GM23338 (cell line): ENCODE measurements at regions not wholly inside any gene's neighbourhood (a gene's known extent, or its start where the extent isn't known, plus 50 kb on each side); places are given as distances from the start of the nearest gene placed in this dataset.
A peak's percentile ranks its signal among the peaks of the same experiment; 100 is the strongest.

Experiments used
- ATAC-seq: fragments of 200-7000 bp; cut with Tn5 transposase; 3 replicates; pipeline ENCODE4 v1.9.1; 2020
- DNase-seq: peaks from one replicate; pipeline ENCODE4 v3.0.0-alpha.2; 2015; ENCODE audit warnings: low spot score
- H2AFZ ChIP-seq: fragments of 200-600 bp; sonication (generic); 2 replicates; pipeline ENCODE4 v1.8.0; 2016; ENCODE audit warnings: antibody characterized with exemption, mild to moderate bottlenecking, moderate library complexity
- H3F3A ChIP-seq: fragments of 200-600 bp; sonication (generic); replicated peaks from 2 replicates; pipeline ENCODE4 v1.8.0; 2017; ENCODE audit warnings: antibody characterized with exemption, mixed run types, low read depth
- H3K27ac ChIP-seq: fragments of 200-600 bp; sonication (generic); 2 replicates; pipeline ENCODE4 v1.6.1; 2016; ENCODE audit warnings: low read depth
- H3K27me3 ChIP-seq: fragments of 200-600 bp; sonication (generic); 2 replicates; pipeline ENCODE4 v1.8.0; 2016; ENCODE audit warnings: mild to moderate bottlenecking, mixed run types, moderate library complexity; ENCODE audit not compliant: insufficient read depth
- H3K36me3 ChIP-seq: fragments of 200-600 bp; sonication (generic); 2 replicates; pipeline ENCODE4 v1.8.0; 2016; ENCODE audit warnings: mild to moderate bottlenecking; ENCODE audit not compliant: insufficient read depth
- H3K4me1 ChIP-seq: fragments of 200-600 bp; sonication (generic); 2 replicates; pipeline ENCODE4 v1.8.0; 2016; ENCODE audit warnings: mild to moderate bottlenecking, moderate library complexity; ENCODE audit not compliant: insufficient read depth
- H3K4me2 ChIP-seq: fragments of 200-600 bp; sonication (generic); 2 replicates; pipeline ENCODE4 v1.7.1; 2017; ENCODE audit warnings: mixed run types
- H3K4me3 ChIP-seq: fragments of 200-600 bp; sonication (generic); 2 replicates; pipeline ENCODE4 v1.6.1; 2016; ENCODE audit warnings: mixed run types
- H3K79me2 ChIP-seq: fragments of 200-600 bp; sonication (generic); replicated peaks from 2 replicates; pipeline ENCODE4 v1.8.0; 2017; ENCODE audit warnings: mild to moderate bottlenecking; ENCODE audit not compliant: insufficient read depth
- H3K9me2 ChIP-seq: fragments of 200-600 bp; sonication (generic); 2 replicates; pipeline ENCODE4 v1.8.0; 2017; ENCODE audit not compliant: insufficient read depth
- H4K20me1 ChIP-seq: fragments of 200-600 bp; sonication (generic); replicated peaks from 2 replicates; pipeline ENCODE4 v1.8.0; 2017; ENCODE audit warnings: mild to moderate bottlenecking; ENCODE audit not compliant: insufficient read depth
- H3K27ac Mint-ChIP-seq: 2 replicates; pipeline ENCODE4 v1.8.0; 2020; ENCODE audit warnings: inconsistent platforms, mild to moderate bottlenecking, moderate library complexity, mixed read lengths
- H3K27me3 Mint-ChIP-seq: 3 replicates; pipeline ENCODE4 v1.8.0; 2022; ENCODE audit warnings: low read depth, mild to moderate bottlenecking, moderate library complexity, mixed read lengths, inconsistent platforms; ENCODE audit not compliant: insufficient read depth, poor library complexity
- H3K36me3 Mint-ChIP-seq: 3 replicates; pipeline ENCODE4 v1.8.0; 2021; ENCODE audit warnings: low read depth, mild to moderate bottlenecking, inconsistent platforms, moderate library complexity, mixed read lengths
- H3K4me1 Mint-ChIP-seq: 3 replicates; pipeline ENCODE4 v1.8.0; 2020; ENCODE audit warnings: mild to moderate bottlenecking, inconsistent platforms, mixed read lengths
- H3K4me3 Mint-ChIP-seq: 3 replicates; pipeline ENCODE4 v1.8.0; 2021; ENCODE audit warnings: moderate library complexity, mild to moderate bottlenecking, inconsistent platforms, mixed read lengths
- H3K9me3 Mint-ChIP-seq: 3 replicates; pipeline ENCODE4 v1.8.0; 2020; ENCODE audit warnings: moderate library complexity, mild to moderate bottlenecking, inconsistent platforms, mixed read lengths
- CREB1 ChIP-seq: fragments of 250-450 bp; sonication (Bioruptor Pico); IDR thresholded peaks from 2 replicates; pipeline ENCODE4 v1.5.0; 2020; ENCODE audit warnings: low read depth, mild to moderate bottlenecking, moderate library complexity
- EZH2 ChIP-seq: fragments of 200-600 bp; sonication (generic); IDR thresholded peaks from one replicate; pipeline ENCODE4 v1.8.0; 2017; ENCODE audit warnings: antibody characterized with exemption, mild to moderate bottlenecking, low read depth; ENCODE audit not compliant: unreplicated experiment
- POLR2AphosphoS5 ChIP-seq: IDR thresholded peaks from 2 replicates; pipeline ENCODE4 v1.6.1; 2016; ENCODE audit warnings: antibody characterized with exemption, low read depth
- STAT1 ChIP-seq: IDR thresholded peaks from one replicate; pipeline ENCODE4 v1.6.1; 2016; ENCODE audit warnings: antibody characterized with exemption; ENCODE audit not compliant: unreplicated experiment
- ZNF114 ChIP-seq: fragments of 250-450 bp; sonication (Bioruptor Pico); IDR thresholded peaks from 2 replicates; pipeline ENCODE4 v1.5.0; 2020; ENCODE audit warnings: mild to moderate bottlenecking, moderate library complexity
- TF ChIP-seq, protein P1 (sequence below): fragments of 250-450 bp; sonication (Bioruptor Pico); IDR thresholded peaks from 2 replicates; pipeline ENCODE4 v1.5.0; 2020; ENCODE audit warnings: mild to moderate bottlenecking, moderate library complexity
- TF ChIP-seq, protein P2 (sequence below), 2 experiments: fragments of 200-600 bp in 1 of 2; sonication (generic) in 1 of 2; conservative IDR thresholded peaks; 2 replicates each; pipeline versions ENCODE4 v1.5.1 to v1.6.1; 2016 to 2017; ENCODE audit warnings: antibody characterized with exemption in 2 of 2, low read depth in 2 of 2, mild to moderate bottlenecking in 2 of 2, moderate library complexity in 1 of 2

DNA sequence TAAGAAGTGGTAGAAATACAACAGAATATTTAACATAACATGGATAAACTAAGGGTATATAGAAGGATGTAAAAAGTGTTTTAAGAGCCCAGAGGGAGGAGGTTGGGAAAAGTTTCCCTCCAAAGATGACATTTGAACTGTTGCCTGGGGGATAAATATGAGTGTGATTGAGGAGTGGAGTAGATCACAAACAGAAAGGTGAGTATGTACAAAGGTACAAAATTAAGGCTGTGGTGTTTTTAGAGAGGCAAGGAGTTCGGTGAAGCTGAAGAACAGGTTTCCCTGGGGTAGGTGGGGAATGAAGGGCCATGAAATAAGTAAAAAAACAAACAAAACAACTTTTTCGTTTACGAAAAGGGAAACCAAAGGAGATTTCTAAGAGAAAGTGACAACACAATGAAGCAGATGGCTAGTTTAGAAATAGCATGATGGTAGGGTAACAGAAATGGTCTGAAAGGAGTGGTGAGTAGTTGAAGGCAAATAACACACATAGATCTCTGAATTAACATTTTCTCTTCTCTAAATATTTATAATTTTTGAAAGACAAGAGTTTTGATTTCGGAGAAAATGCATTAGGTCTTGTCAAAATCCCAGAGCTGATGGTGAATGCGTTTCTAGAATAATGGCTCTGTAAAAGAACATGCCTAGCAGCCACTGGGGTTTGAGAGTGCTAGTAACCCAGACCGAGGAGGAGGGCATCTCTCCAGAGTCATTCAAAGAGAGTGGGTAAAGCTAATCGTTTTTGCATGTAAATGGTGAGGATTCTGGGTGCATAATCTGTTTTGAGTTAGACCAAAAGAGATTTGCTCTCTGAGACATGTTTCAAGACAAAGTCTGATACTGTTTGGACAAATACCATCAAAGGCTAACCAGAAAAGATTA is 240.4 kb upstream of the DCN start:
- Histone ChIP-seq H2AFZ (no peak overlapping the region), H3K27ac (no peak overlapping the region), H3F3A (no peaks in the 10 kb centered on the region), H3K79me2 (no peaks in the 10 kb centered on the region), H4K20me1 (no peaks in the 10 kb centered on the region), H3K36me3 (no peaks in the 10 kb centered on the region), H3K9me2 (no peaks in the 10 kb centered on the region), H3K4me2 (no peak overlapping the region), H3K27me3 (no peaks in the 10 kb centered on the region), H3K4me1 (peaks cover 13% of the 10 kb centered on the region), H3K4me3 (no peak overlapping the region)
- Mint-ChIP-seq H3K4me1 (peaks cover 15% of the 10 kb centered on the region), H3K27me3 (peaks cover 2% of the 10 kb centered on the region), H3K36me3 (no peaks in the 10 kb centered on the region), H3K9me3 (no peaks in the 10 kb centered on the region), H3K27ac (no peak overlapping the region; the same call in 1 of the 2 replicates), H3K4me3 (no peak overlapping the region)
- ATAC-seq (peak; percentile 87), DNase-seq (peak; percentile 30)
- TF ChIP-seq EZH2: no peak
- no peak for TF ChIP-seq ZNF114 (CRISPR knock-in tag)
- TF ChIP-seq CREB1 (CRISPR knock-in tag): no peak
- TF ChIP-seq POLR2AphosphoS5: no peak
- TF ChIP-seq, protein P1, sequence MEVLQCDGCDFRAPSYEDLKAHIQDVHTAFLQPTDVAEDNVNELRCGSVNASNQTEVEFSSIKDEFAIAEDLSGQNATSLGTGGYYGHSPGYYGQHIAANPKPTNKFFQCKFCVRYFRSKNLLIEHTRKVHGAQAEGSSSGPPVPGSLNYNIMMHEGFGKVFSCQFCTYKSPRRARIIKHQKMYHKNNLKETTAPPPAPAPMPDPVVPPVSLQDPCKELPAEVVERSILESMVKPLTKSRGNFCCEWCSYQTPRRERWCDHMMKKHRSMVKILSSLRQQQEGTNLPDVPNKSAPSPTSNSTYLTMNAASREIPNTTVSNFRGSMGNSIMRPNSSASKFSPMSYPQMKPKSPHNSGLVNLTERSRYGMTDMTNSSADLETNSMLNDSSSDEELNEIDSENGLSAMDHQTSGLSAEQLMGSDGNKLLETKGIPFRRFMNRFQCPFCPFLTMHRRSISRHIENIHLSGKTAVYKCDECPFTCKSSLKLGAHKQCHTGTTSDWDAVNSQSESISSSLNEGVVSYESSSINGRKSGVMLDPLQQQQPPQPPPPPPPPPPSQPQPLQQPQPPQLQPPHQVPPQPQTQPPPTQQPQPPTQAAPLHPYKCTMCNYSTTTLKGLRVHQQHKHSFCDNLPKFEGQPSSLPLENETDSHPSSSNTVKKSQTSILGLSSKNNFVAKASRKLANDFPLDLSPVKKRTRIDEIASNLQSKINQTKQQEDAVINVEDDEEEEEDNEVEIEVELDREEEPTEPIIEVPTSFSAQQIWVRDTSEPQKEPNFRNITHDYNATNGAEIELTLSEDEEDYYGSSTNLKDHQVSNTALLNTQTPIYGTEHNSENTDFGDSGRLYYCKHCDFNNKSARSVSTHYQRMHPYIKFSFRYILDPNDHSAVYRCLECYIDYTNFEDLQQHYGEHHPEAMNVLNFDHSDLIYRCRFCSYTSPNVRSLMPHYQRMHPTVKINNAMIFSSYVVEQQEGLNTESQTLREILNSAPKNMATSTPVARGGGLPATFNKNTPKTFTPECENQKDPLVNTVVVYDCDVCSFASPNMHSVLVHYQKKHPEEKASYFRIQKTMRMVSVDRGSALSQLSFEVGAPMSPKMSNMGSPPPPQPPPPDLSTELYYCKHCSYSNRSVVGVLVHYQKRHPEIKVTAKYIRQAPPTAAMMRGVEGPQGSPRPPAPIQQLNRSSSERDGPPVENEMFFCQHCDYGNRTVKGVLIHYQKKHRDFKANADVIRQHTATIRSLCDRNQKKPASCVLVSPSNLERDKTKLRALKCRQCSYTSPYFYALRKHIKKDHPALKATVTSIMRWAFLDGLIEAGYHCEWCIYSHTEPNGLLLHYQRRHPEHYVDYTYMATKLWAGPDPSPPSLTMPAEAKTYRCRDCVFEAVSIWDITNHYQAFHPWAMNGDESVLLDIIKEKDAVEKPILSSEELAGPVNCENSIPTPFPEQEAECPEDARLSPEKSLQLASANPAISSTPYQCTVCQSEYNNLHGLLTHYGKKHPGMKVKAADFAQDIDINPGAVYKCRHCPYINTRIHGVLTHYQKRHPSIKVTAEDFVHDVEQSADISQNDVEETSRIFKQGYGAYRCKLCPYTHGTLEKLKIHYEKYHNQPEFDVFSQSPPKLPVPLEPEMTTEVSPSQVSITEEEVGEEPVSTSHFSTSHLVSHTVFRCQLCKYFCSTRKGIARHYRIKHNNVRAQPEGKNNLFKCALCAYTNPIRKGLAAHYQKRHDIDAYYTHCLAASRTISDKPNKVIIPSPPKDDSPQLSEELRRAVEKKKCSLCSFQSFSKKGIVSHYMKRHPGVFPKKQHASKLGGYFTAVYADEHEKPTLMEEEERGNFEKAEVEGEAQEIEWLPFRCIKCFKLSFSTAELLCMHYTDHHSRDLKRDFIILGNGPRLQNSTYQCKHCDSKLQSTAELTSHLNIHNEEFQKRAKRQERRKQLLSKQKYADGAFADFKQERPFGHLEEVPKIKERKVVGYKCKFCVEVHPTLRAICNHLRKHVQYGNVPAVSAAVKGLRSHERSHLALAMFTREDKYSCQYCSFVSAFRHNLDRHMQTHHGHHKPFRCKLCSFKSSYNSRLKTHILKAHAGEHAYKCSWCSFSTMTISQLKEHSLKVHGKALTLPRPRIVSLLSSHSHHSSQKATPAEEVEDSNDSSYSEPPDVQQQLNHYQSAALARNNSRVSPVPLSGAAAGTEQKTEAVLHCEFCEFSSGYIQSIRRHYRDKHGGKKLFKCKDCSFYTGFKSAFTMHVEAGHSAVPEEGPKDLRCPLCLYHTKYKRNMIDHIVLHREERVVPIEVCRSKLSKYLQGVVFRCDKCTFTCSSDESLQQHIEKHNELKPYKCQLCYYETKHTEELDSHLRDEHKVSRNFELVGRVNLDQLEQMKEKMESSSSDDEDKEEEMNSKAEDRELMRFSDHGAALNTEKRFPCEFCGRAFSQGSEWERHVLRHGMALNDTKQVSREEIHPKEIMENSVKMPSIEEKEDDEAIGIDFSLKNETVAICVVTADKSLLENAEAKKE (CRISPR knock-in tag): no peak
- no peak for TF ChIP-seq STAT1
- TF ChIP-seq, protein P2, sequence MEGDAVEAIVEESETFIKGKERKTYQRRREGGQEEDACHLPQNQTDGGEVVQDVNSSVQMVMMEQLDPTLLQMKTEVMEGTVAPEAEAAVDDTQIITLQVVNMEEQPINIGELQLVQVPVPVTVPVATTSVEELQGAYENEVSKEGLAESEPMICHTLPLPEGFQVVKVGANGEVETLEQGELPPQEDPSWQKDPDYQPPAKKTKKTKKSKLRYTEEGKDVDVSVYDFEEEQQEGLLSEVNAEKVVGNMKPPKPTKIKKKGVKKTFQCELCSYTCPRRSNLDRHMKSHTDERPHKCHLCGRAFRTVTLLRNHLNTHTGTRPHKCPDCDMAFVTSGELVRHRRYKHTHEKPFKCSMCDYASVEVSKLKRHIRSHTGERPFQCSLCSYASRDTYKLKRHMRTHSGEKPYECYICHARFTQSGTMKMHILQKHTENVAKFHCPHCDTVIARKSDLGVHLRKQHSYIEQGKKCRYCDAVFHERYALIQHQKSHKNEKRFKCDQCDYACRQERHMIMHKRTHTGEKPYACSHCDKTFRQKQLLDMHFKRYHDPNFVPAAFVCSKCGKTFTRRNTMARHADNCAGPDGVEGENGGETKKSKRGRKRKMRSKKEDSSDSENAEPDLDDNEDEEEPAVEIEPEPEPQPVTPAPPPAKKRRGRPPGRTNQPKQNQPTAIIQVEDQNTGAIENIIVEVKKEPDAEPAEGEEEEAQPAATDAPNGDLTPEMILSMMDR (conservative IDR thresholded peaks at IDR 0.05; ENCODE audit: low read depth in 2 of 2): no peak
